Inferior parietal cortex (tissue), 1 donor: ENCODE measurements at regions not wholly inside any gene's neighbourhood (a gene's known extent, or its start where the extent isn't known, plus 50 kb on each side); places are given as distances from the start of the nearest gene placed in this dataset.
A peak's percentile ranks its signal among the peaks of the same experiment; 100 is the strongest.

ENCODE experiments used
- DNase-seq: peaks from one replicate; pipeline ENCODE4 v3.0.0-alpha.2; 2016; ENCODE audit errors: extremely low spot score

- no peak for DNase-seq
Measured at GRCh38 chr3:188092648-188093047, 61.3 kb upstream of the LPP start.

DNA sequence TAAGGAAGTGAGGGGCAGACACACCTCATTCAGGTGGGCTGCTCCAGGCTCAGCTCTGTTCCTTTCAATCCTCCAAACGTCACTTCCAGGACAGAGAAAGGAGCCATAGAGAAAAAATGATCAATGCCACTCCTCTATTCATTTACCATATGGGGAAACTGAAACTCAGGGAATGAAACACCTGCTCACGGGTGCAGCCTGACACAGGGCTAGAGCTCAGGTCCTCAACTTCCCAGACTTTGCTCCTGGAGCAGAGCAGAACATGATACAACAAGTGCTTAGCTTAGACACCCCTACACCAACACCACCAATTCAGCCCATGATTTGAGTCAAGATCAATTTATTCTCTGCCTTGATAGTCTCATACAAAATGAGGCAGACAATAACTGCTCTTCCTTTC, 58.5 kb upstream of the LPP start:
- DNase-seq, result no peak

- DNase-seq, result peak; percentile 7
Measured at GRCh38 chr3:188097791-188098190, 56.2 kb upstream of the LPP start.

DNA sequence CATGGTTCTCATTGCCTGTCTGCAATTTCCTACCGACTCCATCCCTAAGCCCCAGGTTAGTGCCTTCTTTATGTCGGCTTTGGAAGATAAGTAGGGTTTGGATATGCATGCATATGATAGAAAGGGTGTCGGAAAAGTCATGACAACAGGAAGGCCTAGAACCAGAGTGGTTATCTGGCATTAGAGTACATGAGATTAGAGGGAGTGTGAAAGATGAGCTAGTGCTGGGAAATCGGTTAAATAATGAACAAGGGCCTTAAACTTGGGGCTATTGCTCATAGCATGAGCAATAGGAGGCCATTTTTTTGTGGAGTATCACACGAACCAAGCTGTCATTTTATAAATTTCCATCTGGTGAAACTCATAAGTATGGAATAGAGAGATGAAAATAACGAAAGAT, 54.0 kb upstream of the LPP start:
- DNase-seq, result no peak

DNA sequence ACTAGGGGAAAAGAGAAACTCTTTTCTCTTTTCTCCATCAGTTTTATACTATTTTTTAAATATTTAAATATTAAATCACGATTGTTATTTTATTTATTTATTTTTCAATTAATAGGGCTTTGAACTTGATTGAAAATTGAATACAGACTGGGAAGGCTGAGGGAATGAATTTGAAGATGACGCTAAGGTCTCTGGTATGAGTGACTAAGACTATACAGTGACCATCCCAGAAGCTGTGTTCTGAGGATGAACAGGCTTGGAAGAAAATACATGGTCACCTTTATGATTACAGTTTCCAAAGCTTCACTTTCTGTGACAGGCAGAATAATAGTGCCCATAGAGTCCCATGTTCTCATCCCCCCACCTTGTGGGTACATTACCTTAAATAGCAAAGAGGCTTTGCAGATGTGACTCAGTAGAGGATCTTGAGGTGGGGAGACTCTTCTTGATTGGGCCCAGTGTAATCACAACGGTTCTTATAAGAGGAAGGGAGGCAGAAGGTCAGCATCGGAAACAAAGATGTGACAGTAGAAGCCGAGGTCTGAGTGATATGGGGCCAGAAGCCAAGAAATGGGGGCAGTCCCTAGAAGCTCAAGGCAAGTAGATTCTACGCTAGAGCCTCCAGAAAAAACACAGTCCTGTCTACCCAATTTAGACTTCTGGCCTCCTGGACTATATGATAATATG, 51.0 kb upstream of the LPP start:
- no peak for DNase-seq

DNA sequence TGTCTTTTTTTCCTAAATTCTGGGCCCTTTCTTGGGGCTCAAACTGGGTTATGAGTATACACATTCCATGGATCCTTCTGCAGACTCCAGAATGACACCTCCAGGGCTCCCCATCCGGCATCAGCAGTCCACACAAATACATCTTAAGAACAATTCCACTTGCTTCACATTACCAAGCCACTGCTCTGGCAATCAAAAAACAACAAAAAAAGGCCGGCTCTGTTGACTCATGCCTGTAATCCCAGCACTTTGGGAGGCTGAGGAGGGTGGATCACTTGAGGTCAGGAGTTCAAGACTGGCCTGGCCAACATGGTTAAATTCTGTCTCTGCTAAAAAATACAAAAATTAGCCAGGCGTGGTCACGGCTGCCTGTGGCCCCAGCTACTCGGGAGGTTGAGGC, 49.9 kb upstream of the LPP start:
- no peak for DNase-seq
